Kidney epithelial cell (primary cell): ENCODE measurements at regions not wholly inside any gene's neighbourhood (a gene's known extent, or its start where the extent isn't known, plus 50 kb on each side); places are given as distances from the start of the nearest gene placed in this dataset.
"Not testable (repeated sequence)": the region's sequence is repeated elsewhere in the genome, so short reads cannot be mapped to it uniquely, and the experiment has no call there.

Experiments used
- DNase-seq: peaks from one replicate; pipeline ENCODE4 v3.0.0-alpha.2; 2010; ENCODE audit warnings: low read depth
- H3K27me3 ChIP-seq: 2 replicates; pipeline ENCODE4 v1.6.0; 2011; ENCODE audit warnings: low read length; ENCODE audit not compliant: control insufficient read depth, insufficient read depth
- H3K36me3 ChIP-seq: 2 replicates; pipeline ENCODE4 v1.5.1; 2011; ENCODE audit warnings: low read length; ENCODE audit not compliant: control insufficient read depth, insufficient read depth
- H3K4me3 ChIP-seq: 2 replicates; pipeline ENCODE4 v1.5.1; 2011; ENCODE audit warnings: low read depth, mild to moderate bottlenecking, control low read depth, low read length
- CTCF ChIP-seq: IDR thresholded peaks from 2 replicates; pipeline ENCODE4 v1.5.1; 2011; ENCODE audit warnings: mild to moderate bottlenecking, moderate library complexity, low read length, control low read depth, inconsistent platforms; ENCODE audit not compliant: insufficient read depth, poor library complexity, severe bottlenecking

- no peak for TF ChIP-seq CTCF
- no peaks in the 10 kb centered on the region for H3K27me3 ChIP-seq
- H3K36me3 ChIP-seq: no peaks in the 10 kb centered on the region
- DNase-seq: no peak
- no peak overlapping the region for H3K4me3 ChIP-seq
Measured at GRCh38 chr2:107740300-107740699, 86.4 kb upstream of the RGPD4 start.

GRCh38 chr2:107742460-107743027, 84.1 kb upstream of the RGPD4 start:
- no peak for TF ChIP-seq CTCF
- H3K27me3 ChIP-seq: no peaks in the 10 kb centered on the region
- H3K4me3 ChIP-seq: no peak overlapping the region
- DNase-seq: no peak
- H3K36me3 ChIP-seq: no peaks in the 10 kb centered on the region

GRCh38 chr2:107743274-107743673, 83.4 kb upstream of the RGPD4 start:
- TF ChIP-seq CTCF: no peak
- Histone ChIP-seq H3K36me3 (no peaks in the 10 kb centered on the region), H3K27me3 (no peaks in the 10 kb centered on the region), H3K4me3 (no peak overlapping the region)
- DNase-seq: no peak

- no peak for DNase-seq
- Histone ChIP-seq H3K36me3 (no peaks in the 10 kb centered on the region), H3K4me3 (no peak overlapping the region), H3K27me3 (no peaks in the 10 kb centered on the region)
- TF ChIP-seq CTCF: no peak
Measured at GRCh38 chr2:107745100-107745499, 81.6 kb upstream of the RGPD4 start.

GRCh38 chr2:107746552-107747198, 80.0 kb upstream of the RGPD4 start:
- H3K27me3 ChIP-seq, H3K36me3 ChIP-seq, DNase-seq, H3K4me3 ChIP-seq: not testable (repeated sequence)

GRCh38 chr2:107747199-107747963, 79.3 kb upstream of the RGPD4 start:
- not testable (repeated sequence) for H3K36me3 ChIP-seq, H3K4me3 ChIP-seq, H3K27me3 ChIP-seq, DNase-seq
